HCT116 (cell line): ENCODE measurements at regions not wholly inside any gene's neighbourhood (a gene's known extent, or its start where the extent isn't known, plus 50 kb on each side); places are given as distances from the start of the nearest gene placed in this dataset.

ENCODE experiments used
- CEBPB ChIP-seq: IDR thresholded peaks from 2 replicates; pipeline ENCODE4 v1.6.1; 2012; ENCODE audit warnings: low read depth
- EZH2phosphoT487 ChIP-seq: fragments of 200-600 bp; IDR thresholded peaks from 2 replicates; pipeline ENCODE4 v1.6.1; 2018; ENCODE audit warnings: antibody characterized with exemption, borderline replicate concordance
- POLR2A ChIP-seq: IDR thresholded peaks from 2 replicates; pipeline ENCODE4 v1.7.0; 2011; ENCODE audit warnings: borderline replicate concordance; ENCODE audit not compliant: insufficient read depth, insufficient read length; ENCODE audit errors: extremely low read depth
- TF ChIP-seq, protein P1 (sequence below): IDR thresholded peaks from 2 replicates; pipeline ENCODE4 v1.6.1; 2011; ENCODE audit warnings: mild to moderate bottlenecking, low read length, moderate library complexity; ENCODE audit not compliant: insufficient replicate concordance; ENCODE audit errors: extremely low read depth
- TF ChIP-seq, protein P2 (sequence below), 3 experiments: fragments of 200-600 bp in 1 of 3; sonication (generic) in 1 of 3; IDR thresholded peaks in 2 of 3; conservative IDR thresholded peaks in 1 of 3; 2 replicates each; pipeline ENCODE4 v1.5.1; 2012 to 2017; ENCODE audit warnings: low read depth in 2 of 3, low read length in 2 of 3, antibody characterized with exemption in 1 of 3, borderline replicate concordance in 1 of 3, control low read depth in 1 of 3, mild to moderate bottlenecking in 1 of 3, mixed read lengths in 1 of 3, mixed run types in 1 of 3, moderate library complexity in 1 of 3; ENCODE audit not compliant: insufficient read depth in 1 of 3
- TF ChIP-seq, protein P3 (sequence below): IDR thresholded peaks from 2 replicates; pipeline ENCODE4 v1.6.1; 2012
- TF ChIP-seq, protein P4 (sequence below): IDR thresholded peaks from 2 replicates; pipeline ENCODE4 v1.6.1; 2012

DNA sequence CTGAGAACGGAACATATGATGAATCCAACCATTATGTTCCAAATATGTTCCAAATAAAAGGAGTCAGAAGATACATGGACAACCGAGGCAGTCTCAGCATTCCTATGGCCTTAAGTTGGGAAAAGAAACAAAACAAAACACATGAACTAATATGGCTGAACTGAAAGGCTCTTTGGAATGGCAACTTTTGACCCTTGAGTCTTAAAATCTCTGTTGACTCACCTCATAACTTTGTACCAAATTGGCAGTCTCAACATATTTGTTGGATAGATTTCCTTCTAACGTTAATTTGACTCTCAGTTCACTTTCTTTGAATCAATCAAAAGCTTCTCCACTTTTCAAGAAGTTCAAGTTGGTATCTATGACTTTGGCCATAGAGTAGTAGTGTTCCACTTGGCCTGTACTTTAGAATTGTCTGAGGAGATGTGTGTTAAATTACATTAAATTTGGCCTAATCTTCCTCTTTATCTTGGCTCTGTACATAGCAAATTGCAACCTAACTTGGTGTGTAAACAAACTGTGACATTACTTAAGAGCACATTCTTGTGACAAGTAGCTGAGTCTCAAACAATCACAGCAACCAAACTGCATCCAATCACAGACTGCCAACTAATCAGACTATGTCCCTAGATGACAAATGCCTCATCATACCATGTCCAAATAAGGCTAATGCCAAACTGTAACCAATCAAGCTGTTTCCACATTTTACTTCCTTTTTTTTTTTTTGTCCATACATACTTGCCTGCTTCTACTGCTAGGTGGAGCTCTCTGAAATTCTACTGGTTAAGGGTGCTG lies 208.8 kb downstream of the BMP2 start:
- TF ChIP-seq POLR2A (no peak), EZH2phosphoT487 (no peak), CEBPB (no peak)
- TF ChIP-seq, protein P1, sequence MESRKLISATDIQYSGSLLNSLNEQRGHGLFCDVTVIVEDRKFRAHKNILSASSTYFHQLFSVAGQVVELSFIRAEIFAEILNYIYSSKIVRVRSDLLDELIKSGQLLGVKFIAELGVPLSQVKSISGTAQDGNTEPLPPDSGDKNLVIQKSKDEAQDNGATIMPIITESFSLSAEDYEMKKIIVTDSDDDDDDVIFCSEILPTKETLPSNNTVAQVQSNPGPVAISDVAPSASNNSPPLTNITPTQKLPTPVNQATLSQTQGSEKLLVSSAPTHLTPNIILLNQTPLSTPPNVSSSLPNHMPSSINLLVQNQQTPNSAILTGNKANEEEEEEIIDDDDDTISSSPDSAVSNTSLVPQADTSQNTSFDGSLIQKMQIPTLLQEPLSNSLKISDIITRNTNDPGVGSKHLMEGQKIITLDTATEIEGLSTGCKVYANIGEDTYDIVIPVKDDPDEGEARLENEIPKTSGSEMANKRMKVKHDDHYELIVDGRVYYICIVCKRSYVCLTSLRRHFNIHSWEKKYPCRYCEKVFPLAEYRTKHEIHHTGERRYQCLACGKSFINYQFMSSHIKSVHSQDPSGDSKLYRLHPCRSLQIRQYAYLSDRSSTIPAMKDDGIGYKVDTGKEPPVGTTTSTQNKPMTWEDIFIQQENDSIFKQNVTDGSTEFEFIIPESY, result no peak
- TF ChIP-seq, protein P2, sequence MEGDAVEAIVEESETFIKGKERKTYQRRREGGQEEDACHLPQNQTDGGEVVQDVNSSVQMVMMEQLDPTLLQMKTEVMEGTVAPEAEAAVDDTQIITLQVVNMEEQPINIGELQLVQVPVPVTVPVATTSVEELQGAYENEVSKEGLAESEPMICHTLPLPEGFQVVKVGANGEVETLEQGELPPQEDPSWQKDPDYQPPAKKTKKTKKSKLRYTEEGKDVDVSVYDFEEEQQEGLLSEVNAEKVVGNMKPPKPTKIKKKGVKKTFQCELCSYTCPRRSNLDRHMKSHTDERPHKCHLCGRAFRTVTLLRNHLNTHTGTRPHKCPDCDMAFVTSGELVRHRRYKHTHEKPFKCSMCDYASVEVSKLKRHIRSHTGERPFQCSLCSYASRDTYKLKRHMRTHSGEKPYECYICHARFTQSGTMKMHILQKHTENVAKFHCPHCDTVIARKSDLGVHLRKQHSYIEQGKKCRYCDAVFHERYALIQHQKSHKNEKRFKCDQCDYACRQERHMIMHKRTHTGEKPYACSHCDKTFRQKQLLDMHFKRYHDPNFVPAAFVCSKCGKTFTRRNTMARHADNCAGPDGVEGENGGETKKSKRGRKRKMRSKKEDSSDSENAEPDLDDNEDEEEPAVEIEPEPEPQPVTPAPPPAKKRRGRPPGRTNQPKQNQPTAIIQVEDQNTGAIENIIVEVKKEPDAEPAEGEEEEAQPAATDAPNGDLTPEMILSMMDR (IDR thresholded peaks at IDR 0.05 in 2 of 3, conservative IDR thresholded peaks at IDR 0.05 in 1 of 3; ENCODE audit: borderline replicate concordance in 1 of 3, insufficient read depth in 1 of 3, low read depth in 2 of 3, low read length in 2 of 3), result no peak
- TF ChIP-seq, protein P3, sequence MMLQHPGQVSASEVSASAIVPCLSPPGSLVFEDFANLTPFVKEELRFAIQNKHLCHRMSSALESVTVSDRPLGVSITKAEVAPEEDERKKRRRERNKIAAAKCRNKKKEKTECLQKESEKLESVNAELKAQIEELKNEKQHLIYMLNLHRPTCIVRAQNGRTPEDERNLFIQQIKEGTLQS, result no peak
- TF ChIP-seq, protein P4, sequence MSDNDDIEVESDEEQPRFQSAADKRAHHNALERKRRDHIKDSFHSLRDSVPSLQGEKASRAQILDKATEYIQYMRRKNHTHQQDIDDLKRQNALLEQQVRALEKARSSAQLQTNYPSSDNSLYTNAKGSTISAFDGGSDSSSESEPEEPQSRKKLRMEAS, result no peak
